HFFc6 (cell line): ENCODE measurements at regions not wholly inside any gene's neighbourhood (a gene's known extent, or its start where the extent isn't known, plus 50 kb on each side); places are given as distances from the start of the nearest gene placed in this dataset.

Experiments
- DNase-seq: peaks from one replicate; pipeline ENCODE4 v3.0.0-alpha.2; 2018
- H3K27ac Mint-ChIP-seq: 2 replicates; pipeline ENCODE4 v1.8.0; 2020; ENCODE audit warnings: mild to moderate bottlenecking, mixed read lengths
- H3K27me3 Mint-ChIP-seq: 2 replicates; pipeline ENCODE4 v1.8.0; 2021; ENCODE audit warnings: mild to moderate bottlenecking, moderate library complexity, mixed read lengths; ENCODE audit not compliant: insufficient read depth
- H3K36me3 Mint-ChIP-seq: 2 replicates; pipeline ENCODE4 v1.8.0; 2021; ENCODE audit warnings: low read depth, mixed read lengths
- H3K4me1 Mint-ChIP-seq: 2 replicates; pipeline ENCODE4 v1.8.0; 2020; ENCODE audit warnings: low read depth, mixed read lengths
- H3K4me3 Mint-ChIP-seq: 2 replicates; pipeline ENCODE4 v1.8.0; 2020; ENCODE audit warnings: mild to moderate bottlenecking, moderate library complexity, mixed read lengths
- H3K9me3 Mint-ChIP-seq: 2 replicates; pipeline ENCODE4 v1.8.0; 2020; ENCODE audit warnings: mild to moderate bottlenecking, mixed read lengths
- CTCF ChIP-seq: fragments of 200-600 bp; sonication (generic); IDR thresholded peaks from 2 replicates; pipeline ENCODE4 v1.5.0; 2021; ENCODE audit warnings: antibody characterized with exemption, mild to moderate bottlenecking

GRCh38 chr2:225787497-225787896 lies 388.0 kb downstream of the NYAP2 start:
- Mint-ChIP-seq H3K4me3 (no peak overlapping the region), H3K27ac (no peak overlapping the region)

GRCh38 chr2:225781991-225782390 lies 382.5 kb downstream of the NYAP2 start:
- Mint-ChIP-seq H3K4me3 (no peak overlapping the region), H3K36me3 (no peaks in the 10 kb centered on the region), H3K9me3 (no peaks in the 10 kb centered on the region), H3K27me3 (peaks cover 5% of the 10 kb centered on the region; the same call in 1 of the 2 replicates), H3K4me1 (no peaks in the 10 kb centered on the region), H3K27ac (no peak overlapping the region)
- no peak for DNase-seq
- TF ChIP-seq CTCF = no peak

More at GRCh38 chr2:225787497-225787896, 388.0 kb downstream of the NYAP2 start:
- no peak for TF ChIP-seq CTCF
- Mint-ChIP-seq H3K4me1 (no peaks in the 10 kb centered on the region), H3K27me3 (no peaks in the 10 kb centered on the region), H3K9me3 (no peaks in the 10 kb centered on the region), H3K36me3 (no peaks in the 10 kb centered on the region)
- DNase-seq = no peak

GRCh38 chr2:225781145-225781544 lies 381.6 kb downstream of the NYAP2 start:
- TF ChIP-seq CTCF = no peak

GRCh38 chr2:225779829-225780228 lies 380.3 kb downstream of the NYAP2 start:
- Mint-ChIP-seq H3K27me3 (peaks cover 5% of the 10 kb centered on the region; the same call in 1 of the 2 replicates), H3K4me1 (no peaks in the 10 kb centered on the region), H3K4me3 (no peak overlapping the region), H3K36me3 (no peaks in the 10 kb centered on the region), H3K27ac (no peak overlapping the region), H3K9me3 (no peaks in the 10 kb centered on the region)
- DNase-seq = no peak
- TF ChIP-seq CTCF = no peak

More at GRCh38 chr2:225781145-225781544, 381.6 kb downstream of the NYAP2 start:
- no peaks in the 10 kb centered on the region for H3K36me3 Mint-ChIP-seq
- peaks cover 5% of the 10 kb centered on the region; the same call in 1 of the 2 replicates for H3K27me3 Mint-ChIP-seq
- H3K4me1 Mint-ChIP-seq = no peaks in the 10 kb centered on the region
- H3K27ac Mint-ChIP-seq = no peak overlapping the region
- no peak for DNase-seq
- H3K9me3 Mint-ChIP-seq = no peaks in the 10 kb centered on the region
- H3K4me3 Mint-ChIP-seq = no peak overlapping the region

GRCh38 chr2:225773148-225773547 lies 373.6 kb downstream of the NYAP2 start:
- no peaks in the 10 kb centered on the region for H3K36me3 Mint-ChIP-seq
- H3K9me3 Mint-ChIP-seq = no peaks in the 10 kb centered on the region
- no peak for DNase-seq
- peaks cover 3% of the 10 kb centered on the region; the same call in 1 of the 2 replicates for H3K27me3 Mint-ChIP-seq
- no peaks in the 10 kb centered on the region for H3K4me1 Mint-ChIP-seq
- no peak for TF ChIP-seq CTCF
- H3K27ac Mint-ChIP-seq = no peak overlapping the region
- H3K4me3 Mint-ChIP-seq = no peak overlapping the region

GRCh38 chr2:225771701-225772100 lies 372.2 kb downstream of the NYAP2 start:
- no peak for TF ChIP-seq CTCF
- H3K4me3 Mint-ChIP-seq = no peak overlapping the region
- H3K27ac Mint-ChIP-seq = no peak overlapping the region
- no peaks in the 10 kb centered on the region for H3K9me3 Mint-ChIP-seq
- peaks cover 3% of the 10 kb centered on the region; the same call in 1 of the 2 replicates for H3K27me3 Mint-ChIP-seq
- no peaks in the 10 kb centered on the region for H3K4me1 Mint-ChIP-seq
- no peaks in the 10 kb centered on the region for H3K36me3 Mint-ChIP-seq
- DNase-seq = no peak
